Activated B cell treated with CpG ODN at 0.5 μM for 24 hours (primary cell): ENCODE measurements at regions not wholly inside any gene's neighbourhood (a gene's known extent, or its start where the extent isn't known, plus 50 kb on each side); places are given as distances from the start of the nearest gene placed in this dataset.
"Not testable (repeated sequence)": the region's sequence is repeated elsewhere in the genome, so short reads cannot be mapped to it uniquely, and the experiment has no call there.

Experiments used
- ATAC-seq: fragments of 200-7000 bp; cut with Tn5 transposase; one replicate; pipeline ENCODE4 v1.10.0; 2021; ENCODE audit warnings: low read depth, mild to moderate bottlenecking, moderate library complexity
- CTCF ChIA-PET: fragments of 350-600 bp; sonication (Branson Sonifier 250); formaldehyde crosslinking; loops from one replicate; lab custom pipeline; 2021; ENCODE audit warnings: antibody characterized with exemption; lab: Charles Lee
- POLR2A ChIA-PET: fragments of 350-600 bp; sonication (Branson Sonifier 250); formaldehyde crosslinking; loops from one replicate; lab custom pipeline; 2021; ENCODE audit warnings: antibody characterized with exemption; lab: Charles Lee
- DNase-seq: peaks from one replicate; pipeline ENCODE4 v3.0.0; 2022
- H3K27ac Mint-ChIP-seq: one replicate; pipeline ENCODE4 v1.8.0; 2020; ENCODE audit warnings: mixed read lengths
- H3K27me3 Mint-ChIP-seq: one replicate; pipeline ENCODE4 v1.8.0; 2021; ENCODE audit warnings: mixed read lengths
- H3K36me3 Mint-ChIP-seq: one replicate; pipeline ENCODE4 v1.8.0; 2021; ENCODE audit warnings: low read depth, mixed read lengths
- H3K4me1 Mint-ChIP-seq: one replicate; pipeline ENCODE4 v1.8.0; 2021; ENCODE audit warnings: mixed read lengths
- H3K4me3 Mint-ChIP-seq: one replicate; pipeline ENCODE4 v1.8.0; 2020; ENCODE audit warnings: mild to moderate bottlenecking, mixed read lengths
- H3K9me3 Mint-ChIP-seq: one replicate; pipeline ENCODE4 v1.8.0; 2020; ENCODE audit warnings: mixed read lengths
- intact Hi-C: fragments of 100-400 bp; cut with micrococcal nuclease; formaldehyde crosslinking; loops from one replicate; pipeline ENCODE4 v1.15.1; 2024
- TF ChIP-seq, protein P1 (sequence below): fragments of 200-600 bp; IDR thresholded peaks from one replicate; pipeline ENCODE4 v1.8.0; 2022; ENCODE audit warnings: antibody characterized with exemption, mild to moderate bottlenecking

DNA sequence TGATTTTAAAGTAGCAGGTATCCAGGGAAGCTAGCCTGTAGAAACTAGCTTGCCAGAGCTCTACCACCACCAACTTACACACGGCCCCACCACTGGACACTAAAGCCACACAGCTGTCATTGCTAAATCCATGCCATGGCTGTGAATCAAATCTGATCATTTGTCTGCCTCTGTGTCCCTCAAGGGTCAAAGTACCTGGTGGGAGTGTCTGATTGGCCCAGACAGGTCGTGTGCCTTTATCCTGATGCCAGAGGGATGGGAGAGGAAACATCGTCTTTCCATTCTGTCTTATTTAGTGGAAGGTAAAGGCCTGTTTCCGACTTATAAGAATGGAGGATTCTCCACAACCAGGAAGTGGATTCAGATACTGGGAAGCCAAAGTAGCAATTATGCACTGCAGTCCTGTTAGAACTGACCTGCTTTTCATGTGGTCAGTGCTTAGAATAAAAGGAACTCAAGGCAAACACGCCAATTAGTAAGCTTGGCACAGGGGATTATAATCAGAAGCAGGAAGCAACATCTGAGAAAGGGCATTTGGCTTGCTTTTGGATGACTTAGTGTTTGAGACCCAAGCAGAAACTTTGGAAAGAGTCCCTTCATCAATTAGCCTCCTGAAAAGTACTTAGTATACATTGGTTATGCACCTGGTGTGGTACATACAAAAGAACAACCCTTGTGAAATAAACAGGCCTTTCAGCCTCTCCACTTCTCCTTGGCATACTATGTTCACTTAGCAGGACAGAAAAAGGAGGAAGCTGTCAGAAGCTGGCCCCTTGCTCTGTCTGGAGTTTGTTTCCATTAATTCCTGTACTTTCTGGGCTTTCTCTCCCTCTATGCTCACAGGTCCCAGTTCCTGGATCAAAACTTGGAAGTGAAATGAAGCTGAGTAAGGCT, 192.4 kb downstream of the NUFIP1 start:
- Mint-ChIP-seq H3K4me1 (no peaks in the 10 kb centered on the region), H3K27ac (no peak overlapping the region), H3K27me3 (peaks cover 2% of the 10 kb centered on the region), H3K9me3 (no peaks in the 10 kb centered on the region), H3K36me3 (no peaks in the 10 kb centered on the region), H3K4me3 (no peak overlapping the region)
- ChIA-PET POLR2A (no interaction called here), CTCF (no interaction called here)
- TF ChIP-seq, protein P1, sequence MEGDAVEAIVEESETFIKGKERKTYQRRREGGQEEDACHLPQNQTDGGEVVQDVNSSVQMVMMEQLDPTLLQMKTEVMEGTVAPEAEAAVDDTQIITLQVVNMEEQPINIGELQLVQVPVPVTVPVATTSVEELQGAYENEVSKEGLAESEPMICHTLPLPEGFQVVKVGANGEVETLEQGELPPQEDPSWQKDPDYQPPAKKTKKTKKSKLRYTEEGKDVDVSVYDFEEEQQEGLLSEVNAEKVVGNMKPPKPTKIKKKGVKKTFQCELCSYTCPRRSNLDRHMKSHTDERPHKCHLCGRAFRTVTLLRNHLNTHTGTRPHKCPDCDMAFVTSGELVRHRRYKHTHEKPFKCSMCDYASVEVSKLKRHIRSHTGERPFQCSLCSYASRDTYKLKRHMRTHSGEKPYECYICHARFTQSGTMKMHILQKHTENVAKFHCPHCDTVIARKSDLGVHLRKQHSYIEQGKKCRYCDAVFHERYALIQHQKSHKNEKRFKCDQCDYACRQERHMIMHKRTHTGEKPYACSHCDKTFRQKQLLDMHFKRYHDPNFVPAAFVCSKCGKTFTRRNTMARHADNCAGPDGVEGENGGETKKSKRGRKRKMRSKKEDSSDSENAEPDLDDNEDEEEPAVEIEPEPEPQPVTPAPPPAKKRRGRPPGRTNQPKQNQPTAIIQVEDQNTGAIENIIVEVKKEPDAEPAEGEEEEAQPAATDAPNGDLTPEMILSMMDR, result no peak
- no peak for ATAC-seq
- no peak for DNase-seq
- intact Hi-C loops, result no loop called here

DNA sequence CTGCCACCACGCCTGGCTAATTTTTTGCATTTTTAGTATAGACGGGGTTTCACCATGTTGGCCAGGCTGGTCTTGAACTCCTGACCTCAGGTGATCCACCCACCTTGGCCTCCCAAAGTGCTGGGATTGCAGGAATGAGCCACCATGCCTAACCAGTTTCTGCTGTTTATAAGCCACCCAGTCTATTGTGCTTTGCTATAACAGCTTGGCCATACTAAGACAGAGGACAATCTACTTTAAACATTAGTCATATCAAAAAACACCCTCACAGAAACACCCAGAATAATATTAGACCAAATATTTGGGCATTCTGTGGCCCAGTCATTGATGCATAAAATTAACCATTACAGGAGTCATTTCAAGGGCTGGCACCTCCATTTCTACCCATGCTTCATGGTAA, 193.2 kb downstream of the NUFIP1 start:
- ATAC-seq, intact Hi-C loops, H3K4me3 Mint-ChIP-seq, H3K9me3 Mint-ChIP-seq, H3K4me1 Mint-ChIP-seq, H3K36me3 Mint-ChIP-seq, POLR2A ChIA-PET, CTCF ChIA-PET, H3K27me3 Mint-ChIP-seq, DNase-seq, H3K27ac Mint-ChIP-seq: not testable (repeated sequence)

DNA sequence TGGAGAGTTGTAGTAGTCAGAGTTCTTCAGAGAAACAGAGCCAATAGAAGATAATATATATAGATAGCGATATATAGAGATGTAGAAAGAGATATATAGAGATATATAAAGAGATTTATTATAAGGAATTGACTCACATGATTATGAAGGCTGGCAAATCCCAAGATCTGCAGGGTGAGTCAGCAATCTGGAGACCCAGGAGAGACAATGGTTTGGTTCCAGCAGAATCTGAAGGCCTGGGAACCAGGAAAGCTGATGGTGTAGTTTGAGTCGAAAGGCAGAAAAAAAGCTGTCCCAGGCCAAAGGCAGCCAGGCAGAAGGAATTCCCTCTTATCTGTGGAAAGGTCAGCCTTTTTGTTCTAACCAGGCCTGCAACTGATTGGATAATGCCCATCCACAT, 194.1 kb downstream of the NUFIP1 start:
- CTCF ChIA-PET, result no interaction called here

DNA sequence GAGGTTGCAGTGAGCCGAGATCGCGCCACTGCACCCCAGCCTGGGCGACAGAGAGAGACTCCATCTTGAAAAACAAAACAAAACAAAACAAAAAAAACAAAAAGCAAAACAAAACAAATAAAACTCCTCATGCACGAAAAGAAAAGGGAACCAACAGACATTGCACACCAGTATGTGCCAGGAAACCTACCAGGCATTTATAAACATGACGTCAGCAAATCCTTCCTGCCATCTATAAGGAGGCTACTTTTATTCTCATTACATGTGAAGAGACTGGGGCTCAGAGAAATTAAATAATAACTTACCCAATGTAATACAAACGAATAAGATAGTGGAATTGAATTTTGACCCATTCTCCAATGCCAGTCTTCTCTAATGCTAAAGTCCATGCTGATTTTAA, 197.2 kb downstream of the NUFIP1 start:
- Mint-ChIP-seq H3K4me3 (no peak overlapping the region), H3K9me3 (no peaks in the 10 kb centered on the region), H3K4me1 (no peaks in the 10 kb centered on the region), H3K27me3 (no peaks in the 10 kb centered on the region), H3K36me3 (no peaks in the 10 kb centered on the region), H3K27ac (no peak overlapping the region)
- intact Hi-C loops, result no loop called here
- ChIA-PET POLR2A (no interaction called here), CTCF (no interaction called here)
- ATAC-seq, result no peak
- no peak for DNase-seq
- TF ChIP-seq, protein P1, result no peak

More for the DNA sequence above, 194.1 kb downstream of the NUFIP1 start:
- Mint-ChIP-seq H3K4me3 (no peak overlapping the region), H3K9me3 (no peaks in the 10 kb centered on the region), H3K27ac (no peak overlapping the region), H3K4me1 (no peaks in the 10 kb centered on the region), H3K36me3 (no peaks in the 10 kb centered on the region), H3K27me3 (no peaks in the 10 kb centered on the region)
- TF ChIP-seq, protein P1, result no peak
- ATAC-seq (no peak), DNase-seq (no peak)
- intact Hi-C loops, result no loop called here
- POLR2A ChIA-PET, result no interaction called here

DNA sequence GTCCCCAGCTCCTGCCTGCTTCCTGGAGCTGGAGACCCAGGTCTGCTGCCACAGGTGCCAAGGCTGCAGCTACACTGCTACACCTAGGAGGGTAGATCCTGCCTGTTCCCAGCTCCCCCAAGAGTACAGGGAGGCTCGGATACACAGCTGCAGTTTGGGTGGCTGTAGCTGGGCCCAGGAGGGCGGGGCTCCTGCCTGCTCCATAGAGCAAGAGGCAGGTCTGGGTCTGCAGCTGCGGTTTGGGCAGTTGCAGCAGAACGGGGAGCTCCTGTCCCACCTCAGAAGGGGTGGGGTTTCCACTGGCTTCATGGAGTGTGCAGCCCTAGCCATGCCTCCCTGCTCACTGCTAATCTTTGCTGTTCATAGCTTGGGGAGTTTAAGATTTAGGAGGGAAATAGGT, 199.0 kb downstream of the NUFIP1 start:
- TF ChIP-seq, protein P1, result no peak
- Mint-ChIP-seq H3K9me3 (no peaks in the 10 kb centered on the region), H3K36me3 (no peaks in the 10 kb centered on the region), H3K27ac (no peak overlapping the region), H3K4me1 (no peaks in the 10 kb centered on the region), H3K27me3 (no peaks in the 10 kb centered on the region), H3K4me3 (no peak overlapping the region)
- intact Hi-C loops, result no loop called here
- POLR2A ChIA-PET, result no interaction called here
- ATAC-seq, result no peak
- DNase-seq, result no peak
- CTCF ChIA-PET, result no interaction called here
